Skeletal muscle tissue (tissue), 4 donors: ENCODE measurements at regions not wholly inside any gene's neighbourhood (a gene's known extent, or its start where the extent isn't known, plus 50 kb on each side); places are given as distances from the start of the nearest gene placed in this dataset. TPM values are rescaled to one million over a fixed set of nuclear protein-coding genes. Genes with fewer than 3 reads are reported as not detected.
"Not testable (repeated sequence)": the region's sequence is repeated elsewhere in the genome, so short reads cannot be mapped to it uniquely, and the experiment has no call there.

ENCODE experiments used
- H3K27ac ChIP-seq: one replicate; pipeline ENCODE4 v1.7.0; 2013; ENCODE audit warnings: mild to moderate bottlenecking, low read depth, low read length, inconsistent platforms
- H3K27me3 ChIP-seq, 3 donors: one replicate each; pipeline ENCODE4 v1.7.0; 2013; ENCODE audit warnings: low read length in 3 of 3; ENCODE audit not compliant: control insufficient read depth in 3 of 3, insufficient read depth in 3 of 3
- H3K36me3 ChIP-seq, 3 donors: one replicate each; pipeline ENCODE4 v1.7.0; 2013; ENCODE audit warnings: low read length in 3 of 3; ENCODE audit not compliant: control insufficient read depth in 3 of 3, insufficient read depth in 3 of 3
- H3K4me1 ChIP-seq, 3 donors: one replicate each; pipeline ENCODE4 v1.7.0; 2013; ENCODE audit warnings: low read length in 3 of 3, mild to moderate bottlenecking in 3 of 3; ENCODE audit not compliant: control insufficient read depth in 3 of 3, insufficient read depth in 3 of 3
- H3K4me3 ChIP-seq, 3 donors: one replicate each; pipeline ENCODE4 v1.7.0; 2013; ENCODE audit warnings: low read length in 3 of 3
- H3K9ac ChIP-seq, 3 donors: one replicate each; pipeline ENCODE4 v1.7.0; 2013; ENCODE audit warnings: low read length in 3 of 3, mild to moderate bottlenecking in 3 of 3, moderate library complexity in 2 of 3, low read depth in 1 of 3
- H3K9me3 ChIP-seq, 3 donors: one replicate each; pipeline ENCODE4 v1.7.0; 2013; ENCODE audit warnings: low read length in 3 of 3; ENCODE audit not compliant: control insufficient read depth in 3 of 3
- small RNA-seq: library from RNA; depleted of rRNA; stranded (forward); fragments of <200 nt; gene quantifications from one replicate; pipeline ENCODE3, GENCODE V24; 2014
- donor health status: Osteomylitis.

DNA sequence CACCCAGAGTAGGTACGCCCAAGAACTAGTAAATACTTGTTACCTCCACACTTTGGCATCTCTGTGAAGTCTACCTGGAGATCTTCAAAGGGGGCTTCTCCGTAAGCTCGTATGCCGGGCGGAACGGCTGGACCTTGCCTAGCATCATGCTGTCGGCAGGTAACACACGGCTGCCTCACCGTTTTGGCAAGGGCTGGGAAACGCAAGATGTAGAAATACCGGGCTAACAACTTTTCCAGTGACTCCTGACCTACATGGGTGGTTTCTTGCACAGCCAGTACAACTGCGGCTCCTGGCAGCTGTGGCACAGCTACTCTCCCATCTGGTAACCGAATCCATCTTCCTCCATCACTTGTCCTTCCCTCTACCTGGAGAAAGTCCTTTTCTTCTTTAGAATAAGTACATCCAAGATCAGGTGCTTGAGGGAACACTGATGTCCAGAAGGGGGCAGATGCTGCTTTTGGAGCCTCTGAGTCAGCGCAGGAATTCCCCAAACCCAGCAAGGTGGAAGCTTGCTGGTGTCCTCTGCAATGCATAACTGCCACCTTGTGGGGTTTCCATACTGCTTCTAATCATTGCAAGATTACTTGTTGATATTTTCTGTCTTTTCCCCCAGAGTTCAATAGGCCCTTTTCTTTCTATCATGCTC lies 59.7 kb upstream of the FRG2C start:
- H3K9me3 ChIP-seq, H3K9ac ChIP-seq, H3K4me1 ChIP-seq, H3K4me3 ChIP-seq, H3K36me3 ChIP-seq, H3K27me3 ChIP-seq, H3K27ac ChIP-seq: not testable (repeated sequence)

GRCh38 chr3:75607996-75608395 lies 56.1 kb upstream of the FRG2C start:
- not testable (repeated sequence) for H3K4me3 ChIP-seq, H3K9ac ChIP-seq, H3K9me3 ChIP-seq, H3K36me3 ChIP-seq, H3K4me1 ChIP-seq, H3K27ac ChIP-seq
- H3K27me3 ChIP-seq = peaks cover 0 to 10% (median 8%) of the 10 kb centered on the region in 3 donors

GRCh38 chr3:75609598-75609997 lies 54.5 kb upstream of the FRG2C start:
- H3K27ac ChIP-seq, H3K4me3 ChIP-seq: not testable (repeated sequence)

DNA sequence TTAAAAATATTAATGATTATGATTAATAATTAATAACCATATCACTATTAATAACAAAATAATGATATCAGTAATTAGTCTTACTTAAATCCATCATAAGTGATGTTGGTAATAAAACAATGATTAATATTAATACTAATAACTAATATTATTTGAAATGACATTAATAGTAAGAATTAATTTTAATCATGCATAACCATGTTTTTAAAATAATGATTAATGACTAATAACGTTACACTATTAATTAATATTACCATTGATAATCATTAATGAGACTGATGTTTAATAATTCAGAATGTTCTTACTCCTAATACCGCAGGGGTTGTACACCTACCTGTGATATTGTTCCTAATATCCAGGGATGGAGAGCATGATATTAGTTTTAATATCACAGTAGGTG lies 53.4 kb upstream of the FRG2C start:
- H3K9me3 ChIP-seq = no peaks in the 10 kb centered on the region
- peaks cover 0 to 10% (median 8%) of the 10 kb centered on the region in 3 donors for H3K27me3 ChIP-seq
- H3K36me3 ChIP-seq = no peaks in the 10 kb centered on the region
- H3K9ac ChIP-seq = no peak overlapping the region
- H3K27ac ChIP-seq = no peak overlapping the region
- no peaks in the 10 kb centered on the region for H3K4me1 ChIP-seq
- no peak overlapping the region for H3K4me3 ChIP-seq

More at GRCh38 chr3:75609598-75609997, 54.5 kb upstream of the FRG2C start:
- H3K9me3 ChIP-seq, H3K4me1 ChIP-seq, H3K36me3 ChIP-seq, H3K9ac ChIP-seq: not testable (repeated sequence)
- H3K27me3 ChIP-seq = peaks cover 0 to 10% (median 8%) of the 10 kb centered on the region in 3 donors

DNA sequence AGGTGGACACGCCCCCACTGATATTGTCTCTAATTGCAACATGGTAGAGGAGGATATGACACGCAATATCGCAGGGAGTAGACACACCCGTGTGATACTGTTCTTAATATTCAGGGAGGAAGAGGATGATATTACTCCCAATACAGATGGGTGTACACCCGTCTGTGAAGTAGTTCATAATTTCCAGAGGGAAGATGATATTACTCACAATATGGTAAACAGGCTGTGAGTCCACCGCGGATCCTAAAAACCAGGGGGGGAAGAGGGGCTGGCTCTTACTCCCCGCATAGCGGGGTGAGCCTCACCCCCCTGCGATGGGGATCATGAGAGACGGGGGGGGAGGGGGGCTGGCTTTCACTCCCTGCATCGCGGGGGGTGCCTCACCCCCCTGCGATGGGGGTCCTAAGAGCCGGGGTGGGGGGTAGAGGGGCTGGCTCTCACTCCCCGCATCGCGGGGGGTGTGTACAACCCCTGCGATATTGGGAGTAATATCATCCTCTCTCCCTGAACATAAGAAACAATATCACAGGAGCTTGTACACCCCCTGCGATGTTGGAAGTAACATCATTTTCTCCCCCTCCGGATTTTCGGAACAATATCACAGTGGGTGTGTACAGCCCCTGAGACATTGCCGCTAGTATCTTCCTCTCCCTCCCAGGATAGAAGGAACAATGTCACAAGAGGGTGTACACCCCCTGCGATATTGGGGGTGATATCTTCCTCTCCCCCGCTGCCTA lies 52.2 kb upstream of the FRG2C start:
- H3K27me3 ChIP-seq = peaks cover 0 to 10% (median 8%) of the 10 kb centered on the region in 3 donors
- H3K9me3 ChIP-seq, H3K4me3 ChIP-seq, H3K36me3 ChIP-seq, H3K27ac ChIP-seq, H3K9ac ChIP-seq, H3K4me1 ChIP-seq: not testable (repeated sequence)

Small RNA genes lying in the stretch of these regions (small RNA-seq; reads per million reads assigned to genes)
- gene AC139453.1 (not detected), gene LSP1P2 (not detected), gene MIR4444-2 (not detected), gene RN7SL294P (not detected), gene SNRPCP10 (not detected)
